GM21367 (cell line): ENCODE measurements at regions not wholly inside any gene's neighbourhood (a gene's known extent, or its start where the extent isn't known, plus 50 kb on each side); places are given as distances from the start of the nearest gene placed in this dataset.
"Not testable (repeated sequence)": the region's sequence is repeated elsewhere in the genome, so short reads cannot be mapped to it uniquely, and the experiment has no call there.

Experiments used
- ATAC-seq: cut with Tn5 transposase; IDR thresholded peaks from one replicate; pipeline ENCODE4 v1.9.1; 2021; ENCODE audit not compliant: unreplicated experiment

DNA sequence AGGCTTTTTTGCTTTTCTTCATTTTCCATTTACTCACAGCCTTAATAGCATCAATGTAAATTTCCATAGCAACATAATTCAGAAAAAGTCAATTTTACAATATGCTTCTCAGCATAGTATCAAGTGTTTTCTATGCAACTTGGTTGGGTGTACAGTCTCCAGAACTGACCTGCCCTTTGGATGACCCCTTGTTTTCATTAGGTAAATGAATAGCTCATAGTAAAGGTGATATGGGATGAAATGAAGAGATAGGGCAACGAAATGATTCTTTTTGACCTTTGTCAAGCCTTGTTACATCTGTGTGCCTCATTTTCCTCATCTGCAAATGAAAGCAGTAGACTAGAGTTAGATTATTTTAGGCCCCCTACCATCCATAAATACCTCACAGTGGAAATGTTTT is 1081.0 kb downstream of the TMTC2 start:
- no peak for ATAC-seq

DNA sequence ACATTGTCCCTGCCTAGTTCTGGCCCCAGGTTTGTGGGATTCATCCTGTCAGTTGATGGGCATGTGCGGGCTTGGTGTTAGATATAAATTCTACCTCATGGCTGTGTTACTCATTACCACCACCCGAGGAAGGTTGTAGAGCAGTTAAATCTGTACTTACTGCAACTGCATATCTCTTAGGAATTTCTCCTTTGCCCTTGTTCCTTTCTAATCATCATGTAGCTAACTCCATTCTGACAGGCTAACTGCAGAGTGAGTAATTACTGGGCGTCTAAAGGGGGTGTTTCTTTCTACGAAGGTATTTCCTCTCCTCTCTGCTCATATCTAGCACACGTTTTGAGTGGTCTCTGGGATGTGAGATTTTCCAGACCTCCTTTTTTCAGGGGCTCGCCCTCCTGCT is 1076.7 kb downstream of the TMTC2 start:
- no peak for ATAC-seq

DNA sequence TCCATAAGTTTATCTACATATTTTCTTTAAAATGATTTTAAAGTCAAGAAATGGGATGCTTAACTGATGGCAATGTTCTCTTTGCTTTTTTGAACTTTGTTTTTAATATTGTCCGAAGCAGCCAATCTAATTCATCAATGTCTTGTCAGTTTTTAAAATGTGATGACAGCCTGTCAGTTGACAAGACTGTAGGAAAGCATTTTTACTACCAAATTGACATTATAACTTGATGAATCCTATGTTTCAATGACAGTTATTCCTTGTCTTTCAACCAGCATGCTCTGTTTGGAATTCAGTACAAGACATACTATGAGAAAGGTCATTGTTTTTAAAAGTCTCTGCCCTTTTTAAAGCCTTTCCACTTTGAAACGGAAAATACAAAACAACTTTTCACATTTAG is 1073.2 kb downstream of the TMTC2 start:
- ATAC-seq = no peak

DNA sequence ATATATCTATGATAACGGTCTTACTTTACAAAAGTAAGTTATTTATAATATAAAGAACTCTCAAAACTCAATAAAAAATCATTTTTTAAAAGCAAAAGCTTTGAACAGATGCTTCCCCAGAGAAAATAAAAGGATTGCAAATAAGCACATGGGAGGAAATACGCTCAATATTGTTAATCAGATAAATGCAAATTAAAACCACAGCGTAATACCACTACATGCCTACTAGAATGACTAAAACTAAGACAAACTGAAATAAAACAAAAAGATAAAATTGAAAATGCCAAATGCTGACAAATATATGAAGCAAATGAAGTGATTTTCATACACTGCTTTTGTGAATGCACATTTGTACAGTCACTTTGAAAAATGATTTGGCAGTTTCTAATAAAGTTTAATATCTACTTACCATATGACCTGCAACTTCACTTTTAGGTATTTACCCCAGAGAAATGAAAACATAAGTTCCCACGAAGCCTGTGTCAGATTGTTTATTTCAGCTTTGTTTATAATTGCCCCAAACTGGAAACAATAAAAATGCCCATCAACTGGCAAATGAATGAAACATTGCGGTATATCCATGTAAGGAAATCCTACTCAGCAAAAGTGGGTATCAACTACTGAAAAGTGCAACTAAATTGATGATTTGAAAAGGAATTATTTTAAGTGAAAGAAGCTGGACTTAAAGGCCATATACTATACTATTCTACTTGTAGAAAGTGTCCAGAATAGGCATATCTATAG is 1072.4 kb downstream of the TMTC2 start:
- ATAC-seq = no peak

DNA sequence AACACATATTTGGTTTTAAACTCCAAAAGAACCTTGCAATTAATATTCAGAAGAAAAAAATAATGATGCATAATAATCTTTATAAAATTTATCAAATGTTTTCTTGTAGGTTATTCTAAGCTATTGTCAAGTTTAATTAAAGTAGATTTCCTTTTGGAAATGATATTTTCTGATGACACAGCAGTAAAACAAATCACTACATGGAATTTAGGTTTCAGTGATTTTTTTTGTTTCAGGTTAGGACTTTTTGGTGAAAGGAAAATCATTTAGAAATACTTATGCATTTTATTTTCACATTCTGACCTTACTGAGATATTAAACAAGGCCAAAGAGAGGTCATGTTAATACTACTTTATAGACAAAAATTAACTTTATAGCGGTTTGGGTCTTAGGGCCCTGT is 1067.2 kb downstream of the TMTC2 start:
- ATAC-seq = no peak

DNA sequence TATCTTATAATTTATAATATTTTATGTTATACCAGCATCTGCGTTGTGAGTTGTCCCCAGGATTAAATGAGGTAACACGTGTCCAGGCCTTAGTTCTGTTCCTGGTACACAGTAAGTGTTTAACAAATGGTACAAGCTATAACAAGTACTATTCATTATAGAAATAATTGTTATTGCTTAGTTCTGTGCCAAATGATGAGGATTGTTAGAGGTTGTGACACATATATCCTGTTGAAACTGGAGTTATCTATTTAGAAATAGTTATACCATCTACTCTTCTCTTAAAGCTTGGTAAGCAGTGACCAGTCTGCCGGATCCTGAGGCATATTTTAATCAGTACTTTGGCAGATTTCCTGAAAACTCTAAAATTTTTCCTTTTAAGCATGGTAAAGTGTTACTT is 1066.5 kb downstream of the TMTC2 start:
- ATAC-seq = no peak

DNA sequence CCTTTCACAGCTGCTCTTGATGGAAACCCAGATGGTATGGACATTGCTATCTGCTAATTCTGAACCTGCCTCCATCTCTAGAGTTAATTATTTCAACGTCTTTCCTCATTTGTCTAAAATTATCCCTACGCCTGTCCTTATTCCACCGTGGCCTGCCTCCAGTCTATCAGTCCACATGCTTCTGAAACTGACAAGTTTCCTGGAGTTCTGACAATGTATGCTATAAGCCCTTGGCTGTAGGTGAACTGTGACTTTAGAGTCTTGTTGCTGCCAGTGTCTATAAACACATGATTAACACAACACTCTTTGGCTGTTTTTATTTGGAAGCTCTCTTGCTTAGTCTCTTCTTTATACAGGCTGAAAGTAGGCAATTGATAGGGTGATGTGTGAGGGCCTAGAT is 1052.9 kb downstream of the TMTC2 start:
- no peak for ATAC-seq

DNA sequence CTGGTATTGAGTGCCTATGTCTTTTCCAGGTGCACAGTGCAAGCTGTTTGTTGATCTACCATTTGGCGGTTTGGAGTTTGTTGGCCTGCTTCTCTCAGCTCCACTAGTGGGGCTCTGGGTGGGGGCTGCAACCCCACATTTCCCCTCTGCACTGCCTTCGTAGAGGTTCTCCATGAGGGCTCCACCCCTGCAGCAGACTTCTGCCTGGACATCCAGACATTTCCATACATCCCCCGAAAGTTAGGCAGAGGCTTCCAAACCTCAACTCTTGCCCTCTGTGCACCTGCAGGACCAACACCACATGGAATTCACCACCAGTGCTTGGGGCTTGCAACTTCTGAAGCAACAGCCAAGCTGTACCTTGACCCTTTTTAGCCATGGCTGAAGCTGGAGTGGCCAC is 1024.1 kb downstream of the TMTC2 start:
- ATAC-seq = no peak

DNA sequence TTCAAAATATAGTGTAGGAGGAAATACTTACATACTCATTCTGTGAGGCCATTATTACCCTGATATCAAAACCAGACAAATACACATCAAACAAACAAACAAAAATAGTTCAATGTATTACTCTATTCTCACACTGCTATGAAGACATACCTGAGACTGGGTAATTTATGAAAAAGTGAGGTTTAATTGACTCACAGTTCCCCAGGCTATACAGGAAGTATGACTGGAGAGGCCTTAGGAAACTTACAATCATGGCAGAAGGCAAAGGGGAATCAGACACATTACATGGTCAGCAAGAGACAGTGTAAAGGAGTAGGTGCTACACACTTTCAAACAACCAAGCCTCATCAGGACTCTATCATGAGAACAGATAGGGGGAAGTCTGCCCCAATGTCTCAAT is 1023.2 kb downstream of the TMTC2 start:
- no peak for ATAC-seq

DNA sequence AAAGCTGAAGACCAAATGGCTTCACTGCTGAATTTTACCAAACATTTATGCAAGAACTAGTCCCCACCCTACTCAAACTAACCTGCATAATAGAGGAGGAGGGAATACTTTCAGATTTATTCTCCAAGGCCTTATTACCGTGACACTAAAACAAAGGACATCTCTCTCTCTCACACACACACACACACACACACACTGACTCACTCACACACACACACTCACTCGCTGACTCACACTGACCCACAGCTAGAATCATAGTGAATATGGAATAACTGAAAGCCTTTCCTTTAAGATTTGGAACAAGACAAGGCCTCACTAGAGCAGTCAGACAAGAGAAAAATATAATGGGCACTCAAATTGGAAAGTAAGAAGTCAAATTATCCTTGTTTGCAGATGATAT is 1014.1 kb downstream of the TMTC2 start:
- ATAC-seq = no peak

DNA sequence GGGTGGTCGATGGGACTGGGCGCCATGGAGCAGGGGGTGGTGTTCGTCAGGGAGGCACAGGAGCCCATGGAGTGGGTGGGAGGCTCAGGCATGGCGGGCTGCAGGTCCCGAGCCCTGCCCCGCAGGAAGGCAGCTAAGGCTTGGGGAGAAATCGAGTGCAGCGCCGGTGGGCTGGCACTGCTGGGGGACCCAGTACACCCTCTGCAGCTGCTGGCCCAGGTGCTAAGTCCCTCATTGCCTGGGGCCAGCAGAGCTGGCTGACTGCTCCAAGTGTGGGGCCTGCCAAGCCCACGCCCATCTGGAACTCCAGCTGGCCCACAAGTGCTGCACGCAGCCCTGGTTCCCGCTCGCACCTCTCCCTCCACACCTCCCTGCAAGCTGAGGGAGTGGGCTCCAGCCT is 1009.6 kb downstream of the TMTC2 start:
- not testable (repeated sequence) for ATAC-seq

DNA sequence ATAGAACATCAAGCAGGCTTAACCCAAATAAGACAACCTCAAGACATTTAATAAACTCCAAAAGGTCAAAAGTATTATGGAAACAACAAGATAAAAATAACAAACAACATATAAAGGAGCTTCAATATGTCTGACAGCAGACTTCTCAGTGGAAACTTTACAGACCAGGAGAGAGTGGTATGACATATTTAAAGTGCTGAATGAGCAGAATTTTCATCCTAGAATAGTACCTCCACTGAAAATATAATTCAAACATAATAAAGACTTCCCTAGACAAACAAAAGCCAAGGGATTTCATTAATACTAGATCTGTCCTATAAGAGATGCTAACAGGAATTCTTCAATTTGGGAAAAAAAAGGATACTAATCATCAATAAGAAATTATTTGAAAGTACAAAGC is 1005.0 kb downstream of the TMTC2 start:
- ATAC-seq = no peak

DNA sequence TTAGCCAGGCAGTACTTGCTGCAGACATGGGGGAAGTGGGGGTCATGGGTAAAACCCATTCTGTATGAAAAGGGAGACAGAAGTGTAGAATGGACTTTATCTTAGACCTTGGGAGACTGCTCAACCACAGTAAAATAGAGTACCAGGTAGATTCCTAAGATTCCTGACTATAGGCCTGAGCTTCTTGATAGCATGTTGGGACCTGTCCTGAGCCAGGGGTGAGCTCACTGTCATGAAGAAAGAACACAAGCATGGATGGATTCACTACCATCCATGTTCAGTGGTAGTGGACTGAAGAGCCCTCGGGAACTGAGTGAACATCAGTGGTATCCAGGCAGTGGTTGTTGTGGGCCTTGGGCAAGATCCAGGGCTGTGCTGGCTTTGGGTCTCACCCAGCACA is 1003.8 kb downstream of the TMTC2 start:
- ATAC-seq = no peak

DNA sequence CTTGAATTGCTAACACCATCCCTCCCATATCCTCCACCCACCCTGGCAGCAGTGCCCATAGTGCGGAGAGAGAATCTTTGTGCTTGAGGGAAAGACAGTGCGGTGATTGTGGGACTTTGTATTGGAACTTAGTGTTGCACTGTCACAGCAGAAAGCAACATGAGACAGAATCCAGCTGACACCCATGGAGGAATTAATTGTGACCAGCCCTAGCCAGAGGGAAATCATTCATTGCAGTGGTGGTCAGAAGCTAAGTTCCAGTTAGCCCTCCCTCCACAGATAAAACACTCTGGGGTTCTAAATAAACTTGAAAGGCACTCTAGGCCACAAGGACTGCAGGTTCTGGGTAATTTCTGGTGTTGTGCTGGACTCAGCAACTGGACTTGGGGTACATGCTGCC is 1002.6 kb downstream of the TMTC2 start:
- ATAC-seq = no peak

DNA sequence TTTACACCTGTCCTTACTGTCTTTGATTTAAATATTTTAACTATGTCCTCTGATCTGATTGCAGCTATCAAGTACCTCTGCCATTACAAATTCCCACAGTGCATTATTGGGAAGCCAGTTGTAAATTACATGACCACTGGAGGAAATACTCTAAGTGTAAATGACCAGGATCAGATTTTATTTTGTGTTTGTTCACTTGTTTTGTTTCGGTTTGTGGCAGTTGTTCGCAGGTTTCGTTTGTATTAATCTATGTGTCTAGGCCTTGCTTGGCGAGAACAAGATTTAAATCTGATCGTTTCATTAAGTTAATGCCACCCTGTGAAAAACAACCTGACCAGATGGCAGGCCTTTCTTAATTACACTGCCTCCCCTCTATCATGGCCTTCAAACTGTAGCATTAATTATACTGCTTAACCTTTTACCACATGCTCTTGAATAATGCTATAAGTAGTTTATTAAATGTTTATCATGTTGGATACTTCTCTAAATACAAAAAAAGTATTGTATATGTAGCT is 990.1 kb downstream of the TMTC2 start:
- ATAC-seq = no peak

DNA sequence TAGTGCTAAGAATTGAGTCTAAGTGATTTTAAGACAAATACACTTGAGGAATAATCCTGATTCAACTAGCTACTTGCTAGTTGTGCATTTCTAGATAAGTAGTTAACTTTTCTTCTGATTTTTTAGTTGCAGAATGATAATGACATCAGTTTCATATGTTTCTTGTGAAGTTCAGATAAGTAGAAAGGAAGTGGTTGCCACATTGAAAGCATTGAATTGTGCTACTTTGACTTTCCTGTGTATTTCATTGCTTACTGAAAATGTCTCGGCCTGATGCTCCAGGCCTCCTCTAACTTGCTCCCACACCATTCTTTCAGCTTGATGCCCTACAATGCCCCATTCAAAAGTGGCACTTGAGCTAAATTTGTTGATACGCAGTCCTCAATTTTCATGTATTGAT is 980.0 kb downstream of the TMTC2 start:
- ATAC-seq = no peak

DNA sequence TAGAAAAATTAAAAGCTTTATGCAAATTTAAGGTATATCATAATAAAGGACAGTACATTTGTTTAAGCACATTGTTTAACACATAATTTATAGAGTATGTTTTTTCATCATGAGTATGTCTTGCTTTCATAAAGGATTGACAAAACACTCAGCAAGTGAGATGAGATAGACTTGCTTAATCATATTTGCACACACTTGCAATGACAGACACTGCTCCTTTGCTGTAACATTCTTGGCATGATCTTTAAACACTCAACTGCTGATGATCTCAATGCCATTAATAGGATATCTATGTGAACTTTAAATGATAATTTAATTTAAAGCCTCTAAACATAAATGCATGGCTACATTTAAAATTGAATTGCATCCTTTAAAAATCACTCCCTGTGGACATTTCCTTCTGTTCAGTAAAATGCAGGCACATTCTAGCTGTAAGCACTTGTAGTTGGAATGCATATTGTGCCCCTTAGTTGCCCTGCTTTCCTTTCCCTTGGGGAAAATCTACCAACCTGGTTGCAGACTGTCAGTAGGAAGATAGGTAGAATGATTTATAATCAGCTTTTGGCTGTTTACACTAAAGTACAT is 979.0 kb downstream of the TMTC2 start:
- no peak for ATAC-seq

DNA sequence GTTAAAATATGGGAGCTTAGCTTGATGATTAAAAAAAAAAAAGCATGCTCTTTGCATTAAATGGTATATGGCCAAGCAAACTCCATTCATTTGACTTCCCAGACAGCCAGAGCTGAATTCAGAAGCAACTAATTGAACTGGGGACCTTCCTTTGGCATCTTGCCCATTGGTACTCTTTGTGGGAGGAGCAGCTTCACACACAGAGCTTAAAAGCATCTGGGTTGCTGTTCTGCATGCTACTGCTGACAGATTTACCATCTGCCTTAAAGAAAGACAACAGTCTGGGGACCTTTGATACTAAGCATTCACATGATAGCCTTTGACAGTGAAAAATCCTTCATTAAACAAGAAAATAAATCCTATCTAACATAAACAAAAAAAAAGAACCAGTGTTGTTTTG is 977.9 kb downstream of the TMTC2 start:
- no peak for ATAC-seq

DNA sequence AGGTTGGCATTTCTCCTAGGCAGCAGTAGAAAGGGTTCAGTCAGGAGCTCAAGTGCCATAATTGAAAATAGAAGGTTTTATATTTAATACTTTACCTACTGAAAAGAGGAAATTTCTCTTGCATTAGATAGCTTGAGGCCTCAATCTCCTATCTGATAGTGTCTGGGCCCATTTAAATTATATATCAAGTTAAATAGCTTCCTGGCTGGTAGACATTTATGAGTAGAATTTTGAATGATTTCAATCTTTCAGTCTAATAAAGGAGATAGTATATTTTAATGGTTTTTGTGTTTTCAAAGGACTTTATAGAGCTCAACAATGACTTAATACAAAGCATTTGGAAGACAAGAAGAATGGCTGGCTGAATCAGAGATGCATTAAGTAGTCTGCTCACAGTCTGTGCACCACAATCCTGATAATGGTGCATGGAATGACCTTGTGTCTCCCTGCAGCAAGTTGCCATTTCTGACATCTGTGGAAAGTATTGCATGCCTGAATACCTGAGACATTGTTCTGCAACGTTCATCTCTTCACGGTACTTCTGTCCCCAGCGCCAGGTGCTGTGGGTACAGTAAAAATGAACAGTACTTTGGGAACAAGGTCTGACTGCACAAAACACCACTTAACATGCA is 974.1 kb downstream of the TMTC2 start:
- ATAC-seq = no peak

DNA sequence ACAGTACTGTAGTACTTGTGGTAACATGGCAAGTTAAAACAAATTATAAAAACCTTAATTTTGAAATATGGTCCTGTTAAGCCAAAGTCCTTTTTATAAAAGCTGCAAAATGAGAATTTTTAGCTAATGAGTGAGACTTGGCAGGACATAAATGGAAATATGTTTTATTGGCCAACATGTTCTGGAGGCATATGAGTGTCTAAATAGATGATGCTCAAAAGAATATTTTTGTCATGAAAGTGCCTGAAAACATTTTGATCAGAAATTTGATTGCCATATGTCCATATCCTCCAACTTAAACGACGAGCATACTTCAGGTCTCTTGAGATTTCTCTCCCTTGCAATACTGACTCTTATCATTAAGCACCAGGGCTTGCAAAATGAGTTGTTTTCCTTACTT is 972.6 kb downstream of the TMTC2 start:
- ATAC-seq = no peak

DNA sequence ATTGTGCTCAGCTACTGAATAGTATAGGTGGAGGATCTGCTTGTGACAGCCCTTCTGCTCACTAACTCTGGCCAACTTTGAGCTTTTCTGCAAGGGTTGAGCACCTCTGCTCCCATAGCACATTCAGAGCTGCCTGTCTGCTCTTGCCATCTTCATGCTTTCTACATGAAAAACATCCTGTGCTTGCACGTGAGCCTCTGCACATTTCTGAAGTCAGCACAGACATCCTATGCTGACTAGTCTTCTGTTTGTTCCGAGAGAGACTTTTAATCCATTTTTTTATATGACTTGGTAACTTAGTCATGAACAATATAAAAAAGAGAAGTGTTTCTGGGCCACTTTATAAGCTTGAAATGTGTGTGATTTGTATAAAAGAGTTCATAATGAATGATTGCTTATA is 969.3 kb downstream of the TMTC2 start:
- no peak for ATAC-seq

DNA sequence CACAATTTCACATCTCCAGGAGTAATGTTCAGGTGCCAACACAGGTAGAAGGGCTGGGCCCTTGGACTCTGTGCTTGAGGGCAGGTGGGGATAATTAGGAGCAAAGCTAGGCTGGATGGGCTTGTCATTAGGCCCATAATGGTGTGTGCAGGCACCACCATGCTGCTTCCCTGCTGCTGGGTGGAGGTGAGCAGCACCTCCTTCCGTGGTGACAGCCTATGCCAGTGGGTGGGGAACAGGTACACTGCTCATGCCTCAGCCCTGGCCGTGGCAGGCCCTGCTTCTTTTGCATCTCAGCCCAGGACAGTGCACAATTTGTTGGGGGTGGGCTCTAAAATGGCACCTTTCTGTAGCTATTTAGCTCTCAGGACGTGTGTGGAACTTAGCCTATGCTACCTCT is 955.5 kb downstream of the TMTC2 start:
- no peak for ATAC-seq
